Upper lobe of left lung (tissue), 6 donors: ENCODE measurements at regions not wholly inside any gene's neighbourhood (a gene's known extent, or its start where the extent isn't known, plus 50 kb on each side); places are given as distances from the start of the nearest gene placed in this dataset.
"Not testable (repeated sequence)": the region's sequence is repeated elsewhere in the genome, so short reads cannot be mapped to it uniquely, and the experiment has no call there.

ENCODE experiments used
- ATAC-seq, 2 donors: fragments of 200-7000 bp; cut with Tn5 transposase; one replicate each; pipeline ENCODE4 v1.9.1; 2022; ENCODE audit warnings: mild to moderate bottlenecking in 2 of 2, moderate library complexity in 2 of 2; ENCODE audit not compliant: low FRiP score in 2 of 2
- DNase-seq, 2 donors: peaks; one replicate each; pipeline ENCODE4 v3.0.0-alpha.2; 2019 to 2020
- H3K27ac ChIP-seq, 4 donors: fragments of 200-600 bp; sonication (generic); one replicate each; pipeline ENCODE4 v1.5.1; 2016 to 2019
- H3K27me3 ChIP-seq, 4 donors: fragments of 200-600 bp; sonication (generic); one replicate each; pipeline ENCODE4 v1.5.1; 2017 to 2019
- H3K36me3 ChIP-seq, 4 donors: fragments of 200-600 bp; sonication (generic); one replicate each; pipeline ENCODE4 v1.5.1; 2016 to 2019
- H3K4me1 ChIP-seq, 4 donors: fragments of 200-600 bp; sonication (generic); one replicate each; pipeline ENCODE4 v1.5.1; 2018 to 2019
- H3K4me3 ChIP-seq, 4 donors: fragments of 200-600 bp; sonication (generic); one replicate each; pipeline ENCODE4 v1.5.1; 2017 to 2019; ENCODE audit warnings: mild to moderate bottlenecking in 2 of 4, moderate library complexity in 1 of 4
- H3K9me3 ChIP-seq, 4 donors: fragments of 200-600 bp; sonication (generic); one replicate each; pipeline ENCODE4 v1.5.1; 2018 to 2019
- CTCF ChIP-seq, 6 experiments: fragments of 450-650 bp in 4 of 6; fragments of 200-600 bp in 2 of 6; sonication (generic) in 2 of 6; IDR thresholded peaks; one replicate each; pipeline ENCODE4 v1.5.1; 2016 to 2019; ENCODE audit warnings: antibody characterized with exemption in 6 of 6
- EP300 ChIP-seq, 4 donors: sonication (generic); formaldehyde crosslinking; IDR thresholded peaks; one replicate each; pipeline ENCODE4 v1.5.1; 2017; ENCODE audit warnings: antibody characterized with exemption in 4 of 4, control low read depth in 2 of 4
- POLR2A ChIP-seq, 4 donors: fragments of 450-650 bp; IDR thresholded peaks; one replicate each; pipeline ENCODE4 v1.5.1; 2016 to 2017; ENCODE audit warnings: antibody characterized with exemption in 4 of 4, mild to moderate bottlenecking in 2 of 4
- POLR2AphosphoS5 ChIP-seq, 2 donors: sonication (generic); formaldehyde crosslinking; IDR thresholded peaks; one replicate each; pipeline ENCODE4 v1.5.1; 2017; ENCODE audit warnings: antibody characterized with exemption in 2 of 2
- WGBS, 2 donors: methylation state at CpG; one replicate each; pipeline ENCODE4 v1.1.5; 2017 to 2018; 5-methylcytosine and 5-hydroxymethylcytosine counted together
- small RNA-seq, 4 donors: library from RNA; depleted of rRNA; stranded (forward); fragments of <200 nt; gene quantifications; one replicate each; pipeline ENCODE3, GENCODE V24; 2016
- donor health status: DM: no; HTN: no; CAD: no; lungs with moderate emphysema.
- donor health status: DM: no; HTN: yes; CAD: no; lungs with severe emphysema.

GRCh38 chr9:19875291-19875920, 86.6 kb upstream of the SLC24A2 start:
- WGBS, 2 donors, result 75 to 77% methylated on average over 5 of the region's 5 CpGs
- no peak for TF ChIP-seq EP300 (IDR thresholded peaks at IDR 0.05)
- no peak for TF ChIP-seq POLR2A (IDR thresholded peaks at IDR 0.05)
- TF ChIP-seq CTCF (IDR thresholded peaks at IDR 0.05), result no peak
- no peak for TF ChIP-seq POLR2AphosphoS5 (IDR thresholded peaks at IDR 0.05)

GRCh38 chr9:19873188-19873587, 84.4 kb upstream of the SLC24A2 start:
- H3K27me3 ChIP-seq, ATAC-seq, H3K4me3 ChIP-seq, H3K4me1 ChIP-seq, H3K36me3 ChIP-seq, H3K27ac ChIP-seq, DNase-seq, H3K9me3 ChIP-seq: not testable (repeated sequence)
- WGBS, 2 donors, result 88 to 91% methylated on average over 2 of the region's 2 CpGs

More at GRCh38 chr9:19875291-19875920, 86.6 kb upstream of the SLC24A2 start:
- Histone ChIP-seq H3K27me3 (no peaks in the 10 kb centered on the region), H3K4me1 (no peaks in the 10 kb centered on the region), H3K36me3 (no peaks in the 10 kb centered on the region), H3K4me3 (no peak overlapping the region), H3K9me3 (peaks cover 0 to 4% (median 1%) of the 10 kb centered on the region in 4 donors), H3K27ac (no peak overlapping the region)
- DNase-seq (no peak), ATAC-seq (no peak)

DNA sequence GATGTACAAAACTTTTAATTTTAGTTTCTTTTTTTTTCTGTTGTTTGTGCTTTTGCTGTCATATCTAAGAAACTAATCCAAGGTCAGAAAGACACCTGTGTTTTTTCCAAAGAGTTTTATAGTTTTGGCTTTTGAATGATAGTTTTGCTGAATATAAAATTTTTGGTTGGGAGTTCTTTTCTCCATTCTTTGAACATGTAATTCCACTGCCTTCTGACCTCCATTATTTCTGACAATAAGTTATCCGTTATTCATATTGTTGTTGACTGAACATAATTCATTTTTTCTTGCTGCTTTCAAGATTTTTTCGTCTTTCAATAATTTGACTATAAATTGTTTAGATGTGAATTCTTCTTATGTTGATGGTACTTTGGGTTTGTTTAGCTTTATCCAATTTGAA, 82.2 kb upstream of the SLC24A2 start:
- H3K27ac ChIP-seq, result no peak overlapping the region
- ATAC-seq, result no peak
- whole genome bisulfite sequencing, 2 donors, result 88 to 100% methylated on average over 2 of the region's 2 CpGs
- no peak overlapping the region for H3K4me3 ChIP-seq
- H3K36me3 ChIP-seq, result no peaks in the 10 kb centered on the region
- no peaks in the 10 kb centered on the region for H3K27me3 ChIP-seq
- H3K4me1 ChIP-seq, result no peaks in the 10 kb centered on the region
- peaks cover 0 to 4% (median 1%) of the 10 kb centered on the region in 4 donors for H3K9me3 ChIP-seq
- no peak for DNase-seq
- TF ChIP-seq POLR2A (IDR thresholded peaks at IDR 0.05) (no peak), POLR2AphosphoS5 (IDR thresholded peaks at IDR 0.05) (no peak), CTCF (IDR thresholded peaks at IDR 0.05) (no peak), EP300 (IDR thresholded peaks at IDR 0.05) (no peak)

- no peaks in the 10 kb centered on the region for H3K4me1 ChIP-seq
- 49 to 63% methylated on average over 1 of the region's 1 CpG for WGBS, 2 donors
- no peak for DNase-seq
- no peak for ATAC-seq
- no peak overlapping the region for H3K4me3 ChIP-seq
- H3K36me3 ChIP-seq, result no peaks in the 10 kb centered on the region
- H3K27ac ChIP-seq, result no peak overlapping the region
- no peak for TF ChIP-seq CTCF (IDR thresholded peaks at IDR 0.05)
- TF ChIP-seq POLR2AphosphoS5 (IDR thresholded peaks at IDR 0.05), result no peak
- no peak for TF ChIP-seq EP300 (IDR thresholded peaks at IDR 0.05)
- no peak for TF ChIP-seq POLR2A (IDR thresholded peaks at IDR 0.05)
- no peaks in the 10 kb centered on the region for H3K9me3 ChIP-seq
- H3K27me3 ChIP-seq, result no peaks in the 10 kb centered on the region
Measured at GRCh38 chr9:19840953-19841352, 52.1 kb upstream of the SLC24A2 start.

Small RNAs in the stretch of these regions (small RNA-seq; reads per million reads assigned to genes)
- gene AL158077.1, result 0 reads per million in 4 donors
